Activated CD8-positive, alpha-beta T cell treated with anti-CD3 and anti-CD28 coated beads, Interleukin-2, amount 10 ng/mL, durations not matched to agents 7 days and 5 days (primary cell): ENCODE measurements at regions not wholly inside any gene's neighbourhood (a gene's known extent, or its start where the extent isn't known, plus 50 kb on each side); places are given as distances from the start of the nearest gene placed in this dataset.

Source experiments
- ATAC-seq: fragments of 150-1000 bp; cut with Tn5 transposase; one replicate; pipeline ENCODE4 v1.10.0; 2021; ENCODE audit warnings: moderate library complexity
- CTCF ChIA-PET: fragments of 350-600 bp; sonication (Branson Sonifier 250); formaldehyde crosslinking; loops from one replicate; lab custom pipeline; 2021; ENCODE audit warnings: antibody characterized with exemption; lab: Charles Lee
- POLR2A ChIA-PET: fragments of 350-600 bp; sonication (Branson Sonifier 250); formaldehyde crosslinking; loops from one replicate; lab custom pipeline; 2021; ENCODE audit warnings: antibody characterized with exemption; lab: Charles Lee
- DNase-seq: peaks from one replicate; pipeline ENCODE4 v3.0.0-alpha.2; 2020
- H3K27ac Mint-ChIP-seq: one replicate; pipeline ENCODE4 v1.8.0; 2021; ENCODE audit warnings: mild to moderate bottlenecking, mixed read lengths
- H3K27me3 Mint-ChIP-seq: one replicate; pipeline ENCODE4 v1.8.0; 2021; ENCODE audit warnings: low read depth, mixed read lengths
- H3K36me3 Mint-ChIP-seq: one replicate; pipeline ENCODE4 v1.8.0; 2021; ENCODE audit warnings: low read depth, mixed read lengths
- H3K4me1 Mint-ChIP-seq: one replicate; pipeline ENCODE4 v1.8.0; 2021; ENCODE audit warnings: low read depth, mixed read lengths
- H3K4me3 Mint-ChIP-seq: one replicate; pipeline ENCODE4 v1.8.0; 2021; ENCODE audit warnings: mild to moderate bottlenecking, mixed read lengths
- H3K9me3 Mint-ChIP-seq: one replicate; pipeline ENCODE4 v1.8.0; 2022; ENCODE audit warnings: mixed read lengths; ENCODE audit not compliant: insufficient read depth

DNA sequence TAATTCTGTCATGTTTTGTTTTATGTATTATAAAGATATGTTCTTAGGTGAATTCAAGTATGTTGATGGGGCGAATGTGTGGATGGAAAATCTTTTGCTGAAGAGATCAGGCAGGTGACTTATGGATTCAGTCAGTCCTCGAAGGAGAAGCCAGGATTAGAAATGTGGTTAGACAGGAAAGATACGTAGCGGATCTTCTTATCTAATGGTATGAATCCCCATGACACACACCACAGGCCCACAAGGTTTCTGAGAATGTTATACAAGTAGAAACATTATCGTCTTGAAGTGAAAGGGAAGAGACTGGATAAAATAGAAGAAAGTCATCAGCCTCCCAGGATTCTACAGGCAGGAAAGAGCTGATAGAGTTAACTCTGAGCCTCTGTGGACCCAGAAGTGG is 69.0 kb upstream of the RFXAP start:
- no peaks in the 10 kb centered on the region for H3K4me1 Mint-ChIP-seq
- no peaks in the 10 kb centered on the region for H3K9me3 Mint-ChIP-seq
- peaks cover 5% of the 10 kb centered on the region for H3K27me3 Mint-ChIP-seq
- CTCF ChIA-PET, result no interaction called here
- POLR2A ChIA-PET, result no interaction called here
- ATAC-seq (no peak), DNase-seq (no peak)
- no peaks in the 10 kb centered on the region for H3K36me3 Mint-ChIP-seq
- no peak overlapping the region for H3K4me3 Mint-ChIP-seq
- no peak overlapping the region for H3K27ac Mint-ChIP-seq

DNA sequence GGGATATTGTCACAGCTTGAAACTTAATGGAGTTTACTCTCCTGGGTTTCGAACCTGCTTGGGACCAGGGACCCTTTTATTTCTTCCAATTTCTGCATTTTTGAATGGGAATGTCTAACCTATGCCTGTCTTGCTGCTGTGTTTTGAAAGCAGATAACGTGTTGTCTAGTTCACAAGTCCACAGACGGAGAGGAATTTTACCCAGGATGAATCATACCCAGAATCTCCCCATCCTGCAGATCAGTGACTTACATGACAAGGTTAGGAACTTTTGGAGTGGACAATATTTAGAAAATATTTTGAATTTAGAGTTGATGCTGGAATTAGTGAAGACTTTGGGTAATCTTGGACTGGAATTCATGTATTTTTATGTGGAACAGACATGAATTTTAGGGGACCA is 68.6 kb upstream of the RFXAP start:
- POLR2A ChIA-PET, result no interaction called here
- no peaks in the 10 kb centered on the region for H3K9me3 Mint-ChIP-seq
- peaks cover 5% of the 10 kb centered on the region for H3K27me3 Mint-ChIP-seq
- no peak overlapping the region for H3K27ac Mint-ChIP-seq
- ATAC-seq (no peak), DNase-seq (no peak)
- CTCF ChIA-PET, result no interaction called here
- no peak overlapping the region for H3K4me3 Mint-ChIP-seq
- H3K36me3 Mint-ChIP-seq, result no peaks in the 10 kb centered on the region
- no peaks in the 10 kb centered on the region for H3K4me1 Mint-ChIP-seq

DNA sequence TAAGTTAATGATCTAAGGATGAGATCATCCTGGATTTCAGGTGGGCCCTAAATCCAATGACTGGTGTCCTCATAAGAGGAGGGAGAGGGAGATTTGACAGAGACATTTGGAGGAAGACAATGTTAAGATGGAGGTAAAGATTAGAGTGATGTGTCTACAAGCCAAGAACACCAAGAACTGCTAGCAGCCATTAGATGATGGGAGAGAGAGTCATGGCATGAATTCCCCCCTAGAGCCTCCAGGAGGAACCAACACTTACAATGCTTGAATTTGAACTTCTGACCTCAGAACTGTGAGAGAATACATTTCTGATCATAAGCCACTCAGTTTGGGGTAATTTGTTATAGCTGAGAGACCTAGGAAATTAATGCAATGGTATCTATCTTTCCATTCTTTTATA is 68.1 kb upstream of the RFXAP start:
- Mint-ChIP-seq H3K27me3 (peaks cover 5% of the 10 kb centered on the region), H3K4me3 (no peak overlapping the region), H3K4me1 (no peaks in the 10 kb centered on the region), H3K9me3 (no peaks in the 10 kb centered on the region), H3K27ac (no peak overlapping the region), H3K36me3 (no peaks in the 10 kb centered on the region)
- ChIA-PET POLR2A (no interaction called here), CTCF (interaction anchor here (0.9 kb wide), 1 partner anchor 65 kb away, joined by 3 read pairs; no protein-coding TSS in a partner anchor)
- no peak for DNase-seq
- no peak for ATAC-seq

DNA sequence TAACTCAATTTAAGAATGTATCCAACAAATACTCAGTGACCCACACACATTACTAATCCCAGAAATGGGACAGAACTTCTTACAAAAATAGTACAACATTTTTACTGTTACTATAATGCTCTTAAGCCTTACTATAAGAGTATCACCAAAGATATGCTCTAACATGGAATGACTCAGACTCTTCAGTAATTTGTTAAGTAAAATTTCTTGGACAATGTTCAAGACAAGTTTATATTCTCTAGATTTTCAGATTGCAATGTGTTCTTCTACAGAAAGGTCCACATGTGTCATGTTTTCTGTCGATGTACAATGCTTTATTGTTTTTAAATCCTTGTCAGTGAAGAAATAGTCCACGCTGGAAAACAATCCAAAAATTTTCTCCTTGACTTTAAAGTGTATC is 66.3 kb upstream of the RFXAP start:
- Mint-ChIP-seq H3K27ac (no peak overlapping the region), H3K4me1 (no peaks in the 10 kb centered on the region), H3K36me3 (no peaks in the 10 kb centered on the region), H3K9me3 (no peaks in the 10 kb centered on the region), H3K4me3 (no peak overlapping the region), H3K27me3 (peaks cover 2% of the 10 kb centered on the region)
- DNase-seq (no peak), ATAC-seq (no peak)
- CTCF ChIA-PET, result no interaction called here
- POLR2A ChIA-PET, result no interaction called here

DNA sequence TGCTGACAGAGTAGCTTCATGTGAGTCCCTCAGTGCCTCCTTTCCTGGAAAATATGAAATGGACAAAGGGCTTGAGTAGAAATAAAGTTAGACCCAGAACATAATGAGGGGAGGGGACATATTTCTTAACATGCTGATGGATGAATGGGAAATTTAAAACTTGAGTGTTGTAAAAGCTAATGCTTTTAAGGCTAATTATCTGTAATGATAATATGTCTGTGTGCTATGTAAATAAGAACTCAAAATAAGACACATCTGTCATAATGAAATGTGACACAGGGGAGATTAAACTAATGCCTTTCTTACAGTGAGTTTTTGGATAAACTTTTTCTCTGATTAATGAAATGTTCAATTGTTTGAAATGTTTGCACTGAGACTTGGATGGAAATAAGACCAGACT is 65.8 kb upstream of the RFXAP start:
- ATAC-seq (no peak), DNase-seq (no peak)
- Mint-ChIP-seq H3K27ac (no peak overlapping the region), H3K36me3 (no peaks in the 10 kb centered on the region), H3K27me3 (peaks cover 4% of the 10 kb centered on the region), H3K4me3 (no peak overlapping the region), H3K4me1 (no peaks in the 10 kb centered on the region), H3K9me3 (no peaks in the 10 kb centered on the region)
- POLR2A ChIA-PET, result no interaction called here
- CTCF ChIA-PET, result no interaction called here

DNA sequence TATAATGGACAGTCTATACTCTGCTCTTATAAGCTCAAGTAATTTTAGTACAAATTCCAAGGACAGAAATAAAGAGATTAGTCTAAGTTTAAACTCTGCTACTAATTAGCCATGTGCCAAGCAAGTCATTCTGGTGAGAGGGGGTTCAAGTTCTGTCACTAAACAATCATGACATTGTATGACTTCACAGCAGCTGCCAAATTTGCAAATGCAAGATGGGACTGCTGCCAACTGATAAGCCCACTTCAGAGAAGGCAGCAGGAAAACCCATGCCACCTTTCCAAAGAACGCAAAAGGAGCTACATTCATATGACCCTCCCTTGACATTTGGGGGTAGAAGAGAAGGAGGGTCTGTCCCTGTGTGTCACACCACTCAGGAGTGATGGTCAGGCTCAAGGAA is 60.7 kb upstream of the RFXAP start:
- H3K4me3 Mint-ChIP-seq, result no peak overlapping the region
- DNase-seq (no peak), ATAC-seq (no peak)
- H3K9me3 Mint-ChIP-seq, result no peaks in the 10 kb centered on the region
- CTCF ChIA-PET, result no interaction called here
- H3K27ac Mint-ChIP-seq, result no peak overlapping the region
- no peaks in the 10 kb centered on the region for H3K4me1 Mint-ChIP-seq
- POLR2A ChIA-PET, result no interaction called here
- H3K36me3 Mint-ChIP-seq, result no peaks in the 10 kb centered on the region
- H3K27me3 Mint-ChIP-seq, result peaks cover 8% of the 10 kb centered on the region

DNA sequence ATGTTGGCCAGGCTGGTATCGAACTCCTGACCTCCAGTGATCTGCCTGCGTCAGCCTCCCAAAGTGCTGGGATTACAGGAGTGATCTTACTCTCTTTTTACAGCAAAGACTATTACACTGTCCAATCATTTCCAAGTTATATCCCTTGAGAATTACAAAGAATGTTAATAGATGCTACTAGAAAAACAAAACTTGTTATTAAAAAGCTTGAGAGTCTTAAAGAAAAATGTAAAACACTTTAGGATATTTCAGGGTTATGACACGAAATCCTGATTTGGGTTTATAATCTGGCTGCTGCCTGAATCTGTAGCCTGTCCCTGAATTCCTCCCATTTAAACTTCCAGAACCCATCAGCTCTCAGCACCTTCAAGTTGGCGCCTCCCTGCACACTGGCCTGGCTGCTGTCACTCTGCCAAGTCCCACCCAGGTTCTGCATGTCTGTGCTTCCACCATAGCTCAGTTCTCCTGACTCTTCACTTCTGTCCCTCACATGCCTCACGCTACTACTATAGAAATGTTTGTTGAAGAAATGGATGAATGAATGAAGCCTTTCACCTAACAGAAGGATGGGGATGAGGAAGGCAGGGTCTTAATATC is 55.8 kb upstream of the RFXAP start:
- DNase-seq (no peak), ATAC-seq (no peak)
- H3K9me3 Mint-ChIP-seq, result no peaks in the 10 kb centered on the region
- CTCF ChIA-PET, result no interaction called here
- no peaks in the 10 kb centered on the region for H3K4me1 Mint-ChIP-seq
- H3K4me3 Mint-ChIP-seq, result no peak overlapping the region
- H3K36me3 Mint-ChIP-seq, result no peaks in the 10 kb centered on the region
- POLR2A ChIA-PET, result no interaction called here
- peaks cover 6% of the 10 kb centered on the region for H3K27me3 Mint-ChIP-seq
- H3K27ac Mint-ChIP-seq, result no peak overlapping the region

DNA sequence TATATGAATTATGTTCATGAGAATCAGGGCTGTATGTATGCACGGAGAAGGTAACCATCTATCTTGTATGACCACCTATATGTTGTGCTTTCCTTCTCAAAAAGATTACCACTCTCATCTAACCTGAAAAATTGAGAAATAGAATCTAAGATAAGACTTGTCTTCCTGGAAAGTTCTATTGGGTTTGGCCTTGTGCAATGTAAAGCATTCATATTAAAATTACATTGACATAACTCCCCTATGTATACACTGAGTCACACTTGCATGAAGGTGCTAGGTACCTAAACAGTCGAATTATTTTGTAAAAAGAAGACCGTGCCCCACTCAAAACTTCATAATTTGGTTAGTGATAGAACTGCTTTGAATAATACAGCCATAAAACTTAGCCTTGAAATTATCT is 54.5 kb upstream of the RFXAP start:
- H3K9me3 Mint-ChIP-seq, result no peaks in the 10 kb centered on the region
- peaks cover 3% of the 10 kb centered on the region for H3K27me3 Mint-ChIP-seq
- no peak overlapping the region for H3K27ac Mint-ChIP-seq
- DNase-seq (no peak), ATAC-seq (no peak)
- no peaks in the 10 kb centered on the region for H3K4me1 Mint-ChIP-seq
- no peaks in the 10 kb centered on the region for H3K36me3 Mint-ChIP-seq
- no peak overlapping the region for H3K4me3 Mint-ChIP-seq
- POLR2A ChIA-PET, result no interaction called here
- CTCF ChIA-PET, result no interaction called here

DNA sequence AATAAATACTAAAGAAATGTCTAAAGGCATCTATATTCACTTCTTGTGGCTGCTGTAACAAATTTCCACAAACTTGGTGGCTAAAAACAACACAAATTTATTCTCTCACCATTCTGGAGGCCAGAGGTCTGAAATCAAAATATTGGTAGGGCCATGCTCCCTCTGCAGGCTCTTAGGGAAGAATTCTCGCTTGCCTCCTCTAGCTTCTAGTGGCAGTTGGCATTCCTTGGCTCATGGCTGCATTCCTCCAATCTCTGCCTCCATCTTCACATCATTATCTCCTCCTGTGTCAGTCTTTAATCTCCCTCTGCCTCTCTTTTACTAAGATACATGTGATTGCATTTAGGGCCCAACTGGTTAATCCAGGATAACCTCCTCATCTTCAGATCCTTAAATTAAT is 54.1 kb upstream of the RFXAP start:
- Mint-ChIP-seq H3K9me3 (no peaks in the 10 kb centered on the region), H3K27ac (no peak overlapping the region), H3K27me3 (peaks cover under 1% of the 10 kb centered on the region), H3K36me3 (no peaks in the 10 kb centered on the region), H3K4me3 (no peak overlapping the region), H3K4me1 (no peaks in the 10 kb centered on the region)
- CTCF ChIA-PET, result no interaction called here
- POLR2A ChIA-PET, result no interaction called here
- ATAC-seq, result no peak
- no peak for DNase-seq

DNA sequence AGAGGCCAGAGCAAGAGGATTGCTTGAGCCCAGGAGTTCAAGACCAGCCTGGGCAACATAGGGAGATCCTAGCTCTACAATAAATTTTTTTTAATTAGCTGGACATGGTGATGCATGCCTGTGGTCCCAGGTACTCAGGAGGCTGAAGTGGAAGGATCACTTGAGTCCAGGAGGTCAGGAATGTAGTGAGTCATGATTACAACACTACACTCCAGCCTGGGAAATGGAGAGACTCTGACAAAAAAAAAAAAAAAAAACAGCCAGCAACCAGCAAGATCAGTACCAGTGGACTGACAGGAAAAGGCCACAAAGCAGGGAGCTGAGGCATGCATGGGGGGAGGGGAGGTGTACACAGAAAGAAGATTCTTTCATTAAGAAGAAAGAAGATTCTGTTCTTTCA is 52.7 kb upstream of the RFXAP start:
- ATAC-seq, result no peak
- ChIA-PET CTCF (no interaction called here), POLR2A (no interaction called here)
- DNase-seq, result no peak
- no peaks in the 10 kb centered on the region for H3K9me3 Mint-ChIP-seq
- no peaks in the 10 kb centered on the region for H3K36me3 Mint-ChIP-seq
- H3K27me3 Mint-ChIP-seq, result peaks cover 1% of the 10 kb centered on the region
- H3K4me1 Mint-ChIP-seq, result no peaks in the 10 kb centered on the region
- no peak overlapping the region for H3K4me3 Mint-ChIP-seq
- no peak overlapping the region for H3K27ac Mint-ChIP-seq

DNA sequence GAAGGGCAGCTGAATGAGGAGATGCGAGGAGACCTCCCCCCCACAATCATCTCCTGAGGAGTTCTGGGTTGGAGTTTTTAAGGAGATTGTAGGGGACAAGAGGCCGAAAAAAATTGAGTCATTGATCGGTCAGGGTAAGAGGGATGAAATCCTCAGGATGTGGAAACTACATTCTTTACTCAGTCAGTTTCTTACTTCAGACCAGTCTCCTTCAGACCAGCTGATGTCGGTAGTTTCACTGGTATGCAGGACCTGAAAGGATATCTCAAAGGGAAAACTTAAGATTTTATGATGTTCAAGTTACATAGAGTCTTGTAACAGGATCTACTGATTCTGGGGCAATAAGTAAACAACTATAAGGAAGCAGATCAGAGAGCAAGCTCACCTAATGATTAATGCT is 51.7 kb upstream of the RFXAP start:
- Mint-ChIP-seq H3K27ac (no peak overlapping the region), H3K27me3 (peaks cover 4% of the 10 kb centered on the region), H3K9me3 (no peaks in the 10 kb centered on the region), H3K4me1 (no peaks in the 10 kb centered on the region), H3K36me3 (no peaks in the 10 kb centered on the region), H3K4me3 (no peak overlapping the region)
- ChIA-PET CTCF (no interaction called here), POLR2A (no interaction called here)
- ATAC-seq, result no peak
- DNase-seq, result no peak

DNA sequence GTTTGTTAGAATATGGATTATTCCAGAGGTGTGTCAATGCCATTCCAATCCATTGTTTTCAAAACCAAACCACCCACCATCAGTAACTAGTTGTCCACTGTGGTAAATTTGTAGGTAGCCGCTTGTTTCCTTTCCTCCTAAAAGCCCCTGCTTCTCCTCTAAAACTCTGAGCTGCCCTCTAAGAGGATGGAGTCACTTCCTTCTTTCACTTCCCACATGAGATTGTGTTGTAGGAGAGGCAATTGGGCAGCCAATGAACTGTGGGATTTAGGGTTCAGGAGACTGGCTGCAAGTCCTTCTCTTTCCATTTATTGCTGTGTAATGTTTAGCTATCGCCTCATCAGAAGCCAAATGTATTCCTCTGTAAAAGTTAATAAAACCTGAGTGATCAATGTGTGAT is 49.9 kb upstream of the RFXAP start:
- Mint-ChIP-seq H3K36me3 (no peaks in the 10 kb centered on the region), H3K4me1 (no peaks in the 10 kb centered on the region), H3K9me3 (no peaks in the 10 kb centered on the region), H3K4me3 (no peak overlapping the region), H3K27ac (no peak overlapping the region), H3K27me3 (peaks cover 6% of the 10 kb centered on the region)
- ATAC-seq, result no peak
- POLR2A ChIA-PET, result interaction anchor here (0.6 kb wide), 1 partner anchor 1156 kb away, joined by 3 read pairs; no protein-coding TSS in a partner anchor
- CTCF ChIA-PET, result no interaction called here
- DNase-seq, result no peak
